Nucleus accumbens (tissue), 56 donors: ENCODE measurements at regions not wholly inside any gene's neighbourhood (a gene's known extent, or its start where the extent isn't known, plus 50 kb on each side); places are given as distances from the start of the nearest gene placed in this dataset.
"Not testable (repeated sequence)": the region's sequence is repeated elsewhere in the genome, so short reads cannot be mapped to it uniquely, and the experiment has no call there.

Experiments
- DNase-seq, 56 donors: peaks; one replicate each; lab custom pipeline; 2025; lab: John Stamatoyannopoulos, UW

DNA sequence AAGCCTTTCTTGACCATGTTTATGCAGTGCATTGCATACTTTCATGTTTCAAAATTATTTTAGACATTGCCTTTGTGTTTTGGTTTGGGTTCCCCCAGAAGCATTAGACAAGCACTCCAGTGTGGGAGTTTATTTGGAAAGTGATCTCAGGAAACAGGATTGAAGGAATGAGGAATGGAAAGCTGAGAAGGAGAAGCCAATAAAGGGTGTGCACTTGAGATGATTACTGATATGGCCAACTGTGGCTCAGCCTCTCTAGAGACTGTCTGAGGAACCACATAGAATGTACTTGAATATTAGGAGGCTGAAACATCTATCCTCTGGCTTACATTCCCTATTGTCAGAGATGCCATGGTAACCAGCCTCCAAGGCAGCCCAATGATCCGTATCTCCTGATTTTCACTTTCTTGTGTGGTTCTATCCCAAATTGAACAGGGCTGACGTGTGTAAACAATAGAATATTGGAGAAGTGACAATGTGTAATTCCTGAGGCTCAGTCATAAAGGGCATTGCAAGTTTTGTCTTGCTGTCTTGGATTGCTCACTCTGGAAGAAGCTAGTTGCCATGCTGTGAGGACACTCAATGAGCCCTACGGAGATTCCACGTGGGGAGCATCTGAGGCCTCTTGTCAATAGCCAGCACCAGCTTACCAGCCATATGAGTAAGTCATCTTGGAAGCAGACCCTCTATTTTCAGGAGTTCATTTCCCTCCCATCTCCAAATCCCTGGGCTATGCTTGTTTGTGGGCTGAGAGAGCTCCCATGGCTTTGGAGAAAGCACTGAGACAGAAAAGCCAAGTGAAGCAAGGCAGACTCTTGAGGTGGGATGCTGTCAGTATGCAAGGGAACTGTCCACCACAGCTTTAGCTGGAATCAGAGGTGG is 84.7 kb downstream of the SCN11A start:
- no peak for DNase-seq

DNA sequence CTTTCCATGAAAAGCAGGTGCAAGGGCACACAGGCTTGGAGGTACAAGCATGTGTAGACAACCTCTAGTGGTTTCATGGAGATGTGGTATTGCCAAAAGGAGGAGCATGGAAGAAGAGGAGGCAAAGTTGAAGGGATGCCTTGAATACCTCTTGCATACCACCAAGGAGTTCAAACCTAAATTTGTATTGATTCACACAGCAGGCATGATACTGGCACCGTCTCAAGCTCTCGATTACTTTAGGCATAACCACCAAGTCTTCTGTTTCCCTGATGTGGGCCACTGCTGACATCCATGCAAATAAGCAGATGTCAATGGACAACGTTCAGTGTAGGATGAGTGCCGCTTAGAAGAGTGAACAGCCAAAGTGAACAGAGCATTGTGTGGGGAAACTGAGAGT is 87.1 kb downstream of the SCN11A start:
- no peak for DNase-seq

DNA sequence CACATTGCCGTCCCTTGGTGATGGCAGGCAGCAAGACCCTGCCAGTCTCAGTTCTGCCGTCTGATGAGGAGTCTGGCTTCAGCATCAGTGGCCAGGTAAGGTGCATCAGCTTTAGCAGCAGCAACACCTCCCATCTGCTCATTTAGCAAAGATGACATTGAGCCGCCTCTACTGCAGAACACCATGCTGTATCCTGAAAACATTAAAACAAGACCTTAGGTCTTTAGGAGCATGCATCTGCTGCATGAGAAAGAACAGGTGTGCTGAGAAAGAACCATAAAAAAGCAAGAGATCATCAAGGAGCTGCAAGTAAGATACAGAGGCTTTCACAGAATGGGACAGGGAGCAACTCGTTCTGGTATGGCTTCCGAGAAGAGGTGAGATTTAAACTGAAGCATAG is 87.5 kb downstream of the SCN11A start:
- no peak for DNase-seq

DNA sequence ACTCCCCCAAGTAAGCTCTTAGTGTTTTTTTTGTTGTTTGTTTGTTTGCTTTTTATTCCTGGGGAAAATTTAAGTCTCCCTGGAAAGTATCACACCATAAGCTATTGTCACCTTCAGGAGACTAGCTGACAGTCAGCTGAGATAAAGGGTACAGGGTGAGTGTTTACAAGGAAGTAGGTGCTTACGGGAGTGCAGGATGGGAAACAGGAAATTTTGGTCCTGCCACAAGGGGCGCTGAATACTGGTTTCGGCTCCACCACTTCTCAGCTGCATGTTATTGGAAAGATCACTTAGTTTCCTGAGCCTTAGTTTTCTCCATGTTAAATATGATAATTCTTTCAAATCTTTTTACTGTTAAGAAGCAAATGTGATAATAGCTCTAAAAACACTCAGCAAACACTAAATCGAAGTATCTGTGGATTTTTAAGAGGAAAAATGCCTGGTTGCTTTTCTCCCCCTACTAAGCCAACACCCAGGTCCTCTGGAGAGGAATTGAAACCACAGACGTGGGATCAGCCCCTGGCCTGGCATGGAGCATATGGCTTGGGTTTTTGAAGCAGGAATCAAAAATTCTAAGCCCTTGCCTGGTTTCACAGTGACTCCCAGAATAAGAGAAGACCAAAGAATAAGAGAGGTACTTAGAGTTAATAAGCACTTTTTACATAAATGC is 90.7 kb downstream of the SCN11A start:
- DNase-seq = peak in 13 of 56 donors; percentile 6 to 17 (median 10)

DNA sequence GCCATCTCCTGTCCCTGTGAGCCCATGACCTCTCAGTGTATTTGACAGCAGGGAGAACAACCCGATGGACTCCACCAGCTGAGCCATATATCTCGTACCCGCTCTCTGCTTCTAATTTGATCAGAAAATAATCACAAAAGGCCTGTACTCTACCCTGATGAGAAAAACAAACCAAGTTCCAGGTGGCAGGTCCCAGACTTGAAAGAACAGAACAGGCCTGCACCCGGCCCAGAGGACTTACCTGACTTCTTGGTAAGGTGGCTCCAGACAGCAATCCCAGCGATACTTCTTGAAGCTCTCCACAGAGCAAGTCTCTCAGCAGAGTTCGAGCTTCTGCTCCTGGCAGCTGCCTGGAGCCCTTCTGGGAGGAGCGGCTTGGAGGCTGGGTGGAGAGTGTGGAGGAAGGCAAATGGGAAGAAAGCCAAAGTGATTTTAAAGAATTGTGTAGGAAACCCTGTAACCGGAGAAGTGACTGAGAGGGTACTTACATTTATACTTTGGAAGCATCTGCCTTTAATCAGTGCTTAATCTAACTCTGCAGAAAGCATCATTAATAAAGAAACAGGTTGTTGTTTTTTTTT is 91.6 kb downstream of the SCN11A start:
- DNase-seq = no peak

DNA sequence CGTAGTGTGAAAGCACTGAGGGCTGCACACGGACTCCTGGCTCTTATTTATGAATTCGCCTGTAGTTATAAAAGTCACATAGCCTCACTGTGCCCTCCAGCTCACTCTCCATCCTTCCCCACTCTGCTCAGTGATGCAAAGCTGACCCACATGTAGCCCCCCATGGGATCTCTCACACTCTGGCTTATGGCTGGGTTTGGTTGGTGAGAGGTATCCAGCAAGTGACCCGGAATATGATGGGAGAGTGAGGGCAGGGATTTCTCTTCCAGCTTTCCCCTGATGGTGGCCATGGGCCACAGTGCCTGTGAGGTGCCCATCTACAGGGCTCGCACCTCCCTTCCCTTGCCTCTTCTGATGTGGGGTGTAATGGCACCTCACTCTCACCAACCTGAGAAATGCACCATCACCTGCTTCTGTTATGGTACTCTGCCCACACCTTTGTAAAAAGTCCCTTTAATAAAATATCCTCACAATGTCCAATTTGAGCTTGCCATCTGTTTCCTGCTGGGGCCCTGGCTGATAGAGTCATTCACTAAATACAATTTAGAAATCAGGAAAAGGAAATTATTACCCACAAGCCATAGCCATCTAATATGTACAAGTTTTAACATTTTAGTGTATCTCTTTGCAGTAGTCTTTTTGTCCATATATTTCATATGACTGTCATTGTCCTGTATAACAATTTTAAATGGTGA is 93.6 kb downstream of the SCN11A start:
- DNase-seq = no peak

DNA sequence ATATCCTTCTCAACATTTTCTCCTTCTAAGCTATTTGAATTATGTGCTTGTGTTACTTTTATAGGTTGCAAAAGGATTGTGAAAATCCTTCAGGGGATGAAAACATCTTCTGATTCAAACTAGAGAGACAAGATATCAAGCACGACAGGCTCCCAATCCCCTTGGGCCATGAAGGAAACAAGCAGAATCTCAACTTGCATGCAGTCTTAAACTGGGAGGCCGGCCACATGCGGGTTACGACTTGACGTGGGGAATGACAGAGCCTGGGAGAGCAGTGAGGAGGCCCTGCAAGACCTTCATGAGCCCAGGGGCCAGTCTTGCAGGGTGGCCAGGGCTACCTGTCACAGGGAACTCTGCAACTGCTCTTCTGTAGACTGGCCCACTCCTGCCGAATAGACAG is 94.4 kb downstream of the SCN11A start:
- DNase-seq = no peak

DNA sequence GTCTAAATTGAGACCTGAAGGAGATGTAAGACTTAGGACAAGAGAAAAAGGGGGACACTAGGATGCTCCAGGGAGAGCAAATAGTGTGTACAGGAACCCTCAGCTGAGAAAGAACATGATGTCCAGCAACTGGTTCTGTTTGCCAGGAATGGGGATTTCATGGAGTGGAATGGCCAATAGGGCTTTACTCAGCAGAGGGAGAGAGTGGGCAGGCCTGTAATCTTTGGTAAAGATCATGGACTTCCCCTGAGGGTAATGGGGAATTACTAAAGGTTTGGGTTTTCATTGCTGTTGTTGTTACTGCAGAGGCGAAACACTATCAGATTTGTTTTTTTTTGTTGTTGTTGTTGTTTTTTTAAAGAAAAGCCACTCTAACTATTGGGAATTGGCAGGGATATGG is 99.0 kb downstream of the SCN11A start:
- DNase-seq = no peak

DNA sequence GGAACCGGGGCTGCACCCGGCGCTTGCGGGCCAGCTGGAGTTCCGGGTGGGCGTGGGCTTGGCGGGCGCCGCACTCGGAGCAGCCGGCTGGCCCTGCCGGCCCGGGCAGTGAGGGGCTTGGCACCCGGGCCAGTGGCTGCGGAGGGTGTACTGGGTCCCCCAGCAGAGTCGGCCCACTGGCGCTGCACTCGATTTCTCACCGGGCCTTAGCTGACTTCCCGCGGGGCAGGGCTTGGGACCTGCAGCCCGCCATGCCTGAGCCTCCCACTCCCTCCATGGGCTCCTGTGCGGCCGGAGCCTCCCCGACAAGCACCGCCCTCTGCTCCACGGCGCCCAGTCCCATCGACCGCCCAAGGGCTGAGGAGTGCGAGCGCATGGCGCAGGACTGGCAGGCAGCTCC is 100.6 kb downstream of the SCN11A start:
- not testable (repeated sequence) for DNase-seq

DNA sequence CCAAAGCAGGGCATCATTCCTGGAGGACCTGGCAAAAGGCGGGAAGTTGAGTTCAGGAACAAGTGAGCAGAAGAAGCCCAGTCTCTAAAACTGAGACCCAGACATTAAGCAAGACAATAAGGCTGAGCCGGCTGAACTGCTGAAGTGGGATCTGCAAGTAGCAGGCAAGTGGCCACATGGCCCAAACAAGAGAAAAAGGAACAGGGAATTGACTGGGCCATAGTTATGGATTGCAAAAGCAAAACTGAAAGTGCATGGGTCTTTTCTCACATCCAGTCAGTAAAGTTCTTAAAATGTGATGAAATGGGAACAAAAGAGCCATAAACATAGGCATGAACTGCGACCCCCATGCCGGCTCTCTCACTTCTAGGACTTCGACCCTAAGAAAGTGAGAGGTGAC is 101.2 kb downstream of the SCN11A start:
- DNase-seq = no peak

DNA sequence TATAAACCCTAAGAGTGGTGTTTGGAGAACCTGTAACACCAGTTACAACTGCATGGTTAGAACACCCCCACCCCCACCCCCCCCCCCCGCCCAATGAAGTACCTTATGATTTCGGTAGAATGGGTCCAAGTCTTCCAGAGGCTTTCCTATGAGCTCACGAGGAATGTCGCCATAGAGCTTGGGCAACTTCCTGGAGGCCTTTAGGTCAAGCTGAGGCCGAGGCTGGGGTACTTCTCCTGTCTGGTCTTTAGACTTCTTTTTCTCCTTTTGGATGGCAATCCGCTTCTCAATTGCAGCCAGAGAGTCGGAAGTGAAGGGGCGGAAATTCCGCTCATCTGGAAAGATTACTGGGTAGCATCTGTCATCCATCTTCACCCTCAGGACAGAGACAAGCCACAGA is 101.8 kb downstream of the SCN11A start:
- DNase-seq = no peak

DNA sequence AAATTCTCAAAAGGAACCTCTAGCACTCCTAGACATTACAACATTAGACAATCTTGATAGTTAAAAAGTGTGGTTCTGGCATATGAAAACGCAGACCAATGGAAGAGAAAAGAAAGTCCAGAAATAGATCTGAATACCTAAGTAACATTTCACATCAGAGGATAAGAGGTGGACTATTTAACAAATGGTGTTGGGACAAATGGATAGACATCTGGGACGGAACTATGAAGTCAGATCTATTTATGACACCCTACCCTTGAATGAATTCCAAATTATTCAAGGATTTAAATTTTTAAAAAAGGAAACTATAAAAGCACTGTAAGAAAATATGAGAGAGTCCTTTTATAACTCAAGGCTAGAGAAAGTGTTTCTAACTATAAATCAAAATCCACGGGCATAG is 111.3 kb downstream of the SCN11A start:
- no peak for DNase-seq

DNA sequence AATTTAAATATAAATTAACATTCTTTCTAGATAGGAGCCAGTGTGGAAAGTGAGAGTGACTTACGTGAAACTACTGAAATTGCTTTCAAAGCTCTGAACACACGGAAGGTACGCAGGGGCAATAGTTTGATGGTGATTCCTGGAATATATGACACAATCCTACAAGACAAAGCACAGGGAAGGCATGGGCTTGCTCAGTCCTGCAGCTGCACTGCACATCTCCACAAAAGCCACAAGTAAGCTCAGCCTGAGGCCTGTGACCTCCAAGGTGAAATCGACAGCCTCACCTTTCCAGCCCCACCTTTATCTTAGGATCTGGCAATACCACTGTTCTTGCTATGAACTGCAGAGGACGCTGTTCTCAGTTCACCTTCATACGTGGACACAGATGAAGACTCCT is 109.3 kb upstream of the SCN10A start:
- DNase-seq = no peak

DNA sequence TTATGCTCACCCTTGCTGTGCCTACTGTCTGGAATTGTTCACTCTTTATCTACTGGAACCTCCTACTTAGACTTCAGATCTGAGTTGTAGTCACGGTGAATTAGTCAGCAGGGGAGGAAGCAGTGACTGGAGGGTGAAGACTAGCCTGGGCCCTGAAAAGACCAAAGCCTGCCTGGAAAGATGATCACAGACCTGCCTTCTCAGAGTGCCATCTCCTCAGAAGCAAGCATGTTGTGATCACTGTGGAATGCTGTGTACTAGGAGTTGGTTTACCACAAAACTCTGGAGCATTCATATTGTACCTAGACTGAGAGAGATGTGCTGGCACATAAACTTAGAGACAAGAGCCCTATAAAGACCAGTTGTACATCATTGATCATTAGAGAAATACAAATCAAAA is 100.7 kb upstream of the SCN10A start:
- DNase-seq = no peak

DNA sequence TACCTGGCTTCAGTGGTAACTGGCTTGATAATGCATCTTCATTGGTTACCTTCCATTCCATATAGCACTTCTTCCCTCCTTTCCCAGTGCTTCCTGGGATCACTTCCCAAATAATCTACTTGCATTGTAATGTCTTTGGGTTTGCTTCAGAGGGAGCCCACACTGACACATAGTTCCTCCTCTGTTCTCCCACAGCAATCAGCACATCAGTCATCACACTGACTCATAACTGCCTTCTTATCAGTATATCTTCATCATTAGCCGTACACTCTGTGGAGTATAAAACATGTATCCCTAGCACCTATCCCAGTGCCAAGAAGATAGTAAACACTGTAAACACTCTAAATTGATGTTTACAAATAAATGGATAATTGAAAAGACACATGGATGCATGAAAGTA is 91.4 kb upstream of the SCN10A start:
- DNase-seq = peak in 9 of 56 donors; percentile 1 to 56 (median 7)

DNA sequence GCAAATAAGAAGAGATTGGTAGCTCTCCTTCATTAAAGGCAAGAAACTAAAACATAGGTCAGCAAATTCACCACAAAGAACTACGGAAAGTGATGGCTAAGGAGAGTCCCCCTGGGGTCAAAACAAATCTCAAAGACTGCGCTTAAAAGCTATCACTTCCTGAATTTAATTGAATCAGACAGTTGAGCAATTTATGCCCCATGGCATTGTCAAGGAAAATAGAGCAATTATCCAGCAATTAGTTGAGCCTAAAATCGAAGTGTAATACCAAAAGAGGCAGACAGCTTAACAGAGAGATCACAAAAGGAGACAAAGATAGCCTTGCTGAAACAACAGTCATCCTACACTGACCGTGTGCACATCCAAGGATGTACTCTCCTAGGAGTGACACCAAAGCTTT is 74.4 kb upstream of the SCN10A start:
- DNase-seq = no peak

DNA sequence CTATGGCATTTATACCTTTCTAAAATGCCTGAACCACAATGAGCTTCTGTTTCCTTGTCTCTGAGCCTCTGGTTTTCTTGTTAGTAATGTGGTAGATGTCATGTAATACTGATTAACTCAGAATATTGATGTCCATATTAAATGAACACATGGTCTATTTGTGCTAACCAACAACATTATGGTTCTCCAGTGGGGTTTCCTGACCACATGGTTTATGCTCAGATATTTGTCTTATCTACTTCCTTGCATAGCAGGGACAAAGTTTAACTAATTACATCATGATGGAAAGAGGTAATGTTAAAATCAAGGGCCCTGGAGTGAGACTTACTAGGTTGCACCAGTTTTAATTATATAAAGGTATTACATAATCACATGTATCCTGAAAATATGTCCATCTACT is 62.6 kb upstream of the SCN10A start:
- DNase-seq = no peak
